ENCODE measurements at regions not wholly inside any gene's neighbourhood (a gene's known extent, or its start where the extent isn't known, plus 50 kb on each side); places are given as distances from the start of the nearest gene placed in this dataset.

- Histone ChIP-seq H3K9me2 (ENCODE audit: insufficient read depth) (no peaks in the 10 kb centered on the region; the same call in 1 of the 2 replicates), H3K27me3 (ENCODE audit: insufficient read depth, low read depth) (peaks cover 94% of the 10 kb centered on the region), H3K9me3 (ENCODE audit: insufficient read depth, low read depth) (no peaks in the 10 kb centered on the region), H3K4me2 (no peak overlapping the region), H3K79me2 (ENCODE audit: low read depth) (no peaks in the 10 kb centered on the region), H3K4me1 (replicated peaks; ENCODE audit: insufficient read depth) (no peaks in the 10 kb centered on the region), H3K27ac (no peak overlapping the region), H2AFZ (no peak overlapping the region), H3F3A (ENCODE audit: insufficient read depth, low read depth) (no peaks in the 10 kb centered on the region), H3K36me3 (ENCODE audit: low read depth) (no peaks in the 10 kb centered on the region), H3K4me3 (no peak overlapping the region), H4K20me1 (ENCODE audit: insufficient read depth) (no peaks in the 10 kb centered on the region)
- POLR2A ChIA-PET (ENCODE audit: unreplicated experiment): no interaction called here
- CTCF ChIA-PET: no interaction called here
- TF ChIP-seq CTCF (conservative IDR thresholded peaks at IDR 0.05) (no peak), EZH2 (IDR thresholded peaks at IDR 0.05; ENCODE audit: low read depth) (no peak)
- intact Hi-C loops (cut with micrococcal nuclease; ENCODE audit: unreplicated experiment): no loop called here
- BruUV-seq (replicated peaks): no TSS peak
- no peak for DNase-seq
Observed at GRCh38 chr7:25662841-25663800, 434.8 kb upstream of the NPVF start.

GRCh38 chr7:25663877-25664276 is 435.6 kb upstream of the NPVF start:
- H3K4me2 ChIP-seq: no peak overlapping the region
- no peaks in the 10 kb centered on the region; the same call in 1 of the 2 replicates for H3K9me2 ChIP-seq (ENCODE audit: insufficient read depth)
- intact Hi-C loops (cut with micrococcal nuclease; ENCODE audit: unreplicated experiment): no loop called here
- H3F3A ChIP-seq (ENCODE audit: insufficient read depth, low read depth): no peaks in the 10 kb centered on the region
- POLR2A ChIA-PET (ENCODE audit: unreplicated experiment): no interaction called here
- no peak for DNase-seq
- H3K9me3 ChIP-seq (ENCODE audit: insufficient read depth, low read depth): no peaks in the 10 kb centered on the region
- no peak overlapping the region for H3K4me3 ChIP-seq
- CTCF ChIA-PET: no interaction called here
- TF ChIP-seq CTCF (conservative IDR thresholded peaks at IDR 0.05) (no peak), EZH2 (IDR thresholded peaks at IDR 0.05; ENCODE audit: low read depth) (no peak)
- peaks cover 94% of the 10 kb centered on the region for H3K27me3 ChIP-seq (ENCODE audit: insufficient read depth, low read depth)
- no peaks in the 10 kb centered on the region for H4K20me1 ChIP-seq (ENCODE audit: insufficient read depth)
- no peaks in the 10 kb centered on the region for H3K36me3 ChIP-seq (ENCODE audit: low read depth)
- no peak overlapping the region for H2AFZ ChIP-seq
- no peaks in the 10 kb centered on the region for H3K79me2 ChIP-seq (ENCODE audit: low read depth)
- BruUV-seq (replicated peaks): no TSS peak
- no peaks in the 10 kb centered on the region for H3K4me1 ChIP-seq (replicated peaks; ENCODE audit: insufficient read depth)
- no peak overlapping the region for H3K27ac ChIP-seq

- BruUV-seq (replicated peaks): no TSS peak
- no peak overlapping the region for H3K4me2 ChIP-seq
- CTCF ChIA-PET: no interaction called here
- H3K27ac ChIP-seq: no peak overlapping the region
- H3K9me2 ChIP-seq (ENCODE audit: insufficient read depth): no peaks in the 10 kb centered on the region; the same call in 1 of the 2 replicates
- no peak for DNase-seq
- no peaks in the 10 kb centered on the region for H4K20me1 ChIP-seq (ENCODE audit: insufficient read depth)
- TF ChIP-seq EZH2 (IDR thresholded peaks at IDR 0.05; ENCODE audit: low read depth) (no peak), CTCF (conservative IDR thresholded peaks at IDR 0.05) (no peak)
- no peaks in the 10 kb centered on the region for H3K36me3 ChIP-seq (ENCODE audit: low read depth)
- no peaks in the 10 kb centered on the region for H3F3A ChIP-seq (ENCODE audit: insufficient read depth, low read depth)
- H3K79me2 ChIP-seq (ENCODE audit: low read depth): no peaks in the 10 kb centered on the region
- H3K9me3 ChIP-seq (ENCODE audit: insufficient read depth, low read depth): no peaks in the 10 kb centered on the region
- H3K4me1 ChIP-seq (replicated peaks; ENCODE audit: insufficient read depth): no peaks in the 10 kb centered on the region
- H3K4me3 ChIP-seq: no peak overlapping the region
- POLR2A ChIA-PET (ENCODE audit: unreplicated experiment): no interaction called here
- H2AFZ ChIP-seq: no peak overlapping the region
- H3K27me3 ChIP-seq (ENCODE audit: insufficient read depth, low read depth): peaks cover 94% of the 10 kb centered on the region
- intact Hi-C loops (cut with micrococcal nuclease; ENCODE audit: unreplicated experiment): no loop called here
Observed at GRCh38 chr7:25664593-25664992, 436.3 kb upstream of the NPVF start.
